CD14-positive monocyte (primary cell): ENCODE measurements at regions not wholly inside any gene's neighbourhood (a gene's known extent, or its start where the extent isn't known, plus 50 kb on each side); places are given as distances from the start of the nearest gene placed in this dataset.

Experiments used
- DNase-seq, 3 donors: peaks; one replicate each; pipeline ENCODE4 v3.0.0-alpha.2; 2011 to 2022
- H2AFZ ChIP-seq: 2 replicates; pipeline ENCODE4 v1.6.0; 2012; ENCODE audit warnings: mild to moderate bottlenecking, low read depth, low read length, inconsistent platforms; ENCODE audit not compliant: insufficient read depth, poor library complexity, severe bottlenecking
- H3K27ac ChIP-seq, 2 donors: 1 replicate in 1 of 2; 2 replicates in 1 of 2; pipeline ENCODE4 v1.5.1; 2012 to 2013; ENCODE audit warnings: low read length in 2 of 2, control low read depth in 1 of 2, inconsistent platforms in 1 of 2, low read depth in 1 of 2, mild to moderate bottlenecking in 1 of 2
- H3K27me3 ChIP-seq, 2 donors: one replicate each; pipeline versions ENCODE4 v1.6.0 to v1.6.1; 2011 to 2013; ENCODE audit warnings: low read length in 2 of 2; ENCODE audit not compliant: control insufficient read depth in 2 of 2, insufficient read depth in 2 of 2
- H3K36me3 ChIP-seq, 2 donors: replicated peaks in 1 of 2; 1 replicate in 1 of 2; 2 replicates in 1 of 2; pipeline versions ENCODE4 v1.5.1 to v1.6.1; 2012 to 2013; ENCODE audit warnings: low read length in 2 of 2, control low read depth in 1 of 2, inconsistent platforms in 1 of 2, mild to moderate bottlenecking in 1 of 2; ENCODE audit not compliant: insufficient read depth in 2 of 2, control insufficient read depth in 1 of 2
- H3K4me1 ChIP-seq, 2 donors: 1 replicate in 1 of 2; 2 replicates in 1 of 2; pipeline versions ENCODE4 v1.5.1 to v1.6.1; 2012 to 2013; ENCODE audit warnings: low read length in 2 of 2, control low read depth in 1 of 2, inconsistent platforms in 1 of 2, mild to moderate bottlenecking in 1 of 2, moderate library complexity in 1 of 2; ENCODE audit not compliant: insufficient read depth in 2 of 2, control insufficient read depth in 1 of 2
- H3K4me2 ChIP-seq: replicated peaks from 2 replicates; pipeline ENCODE3; 2012; ENCODE audit warnings: low read length, moderate library complexity, mild to moderate bottlenecking; ENCODE audit not compliant: poor library complexity, severe bottlenecking; ENCODE audit errors: extremely low read depth
- H3K4me3 ChIP-seq, 3 experiments: fragments of 200-600 bp in 1 of 3; sonication (generic) in 1 of 3; replicated peaks in 1 of 3; 1 replicate in 2 of 3; 2 replicates in 1 of 3; pipeline ENCODE4 v1.5.1; 2011 to 2013; ENCODE audit warnings: low read length in 3 of 3, mild to moderate bottlenecking in 3 of 3, control low read depth in 2 of 3, low read depth in 2 of 3, inconsistent platforms in 1 of 3, moderate library complexity in 1 of 3
- H3K79me2 ChIP-seq: 2 replicates; pipeline ENCODE4 v1.6.0; 2012; ENCODE audit warnings: mild to moderate bottlenecking, control low read depth, inconsistent platforms, low read length, moderate library complexity; ENCODE audit not compliant: insufficient read depth
- H3K9ac ChIP-seq: 2 replicates; pipeline ENCODE4 v1.6.0; 2017; ENCODE audit warnings: low read length, mild to moderate bottlenecking; ENCODE audit not compliant: insufficient read depth, poor library complexity, severe bottlenecking
- H3K9me3 ChIP-seq, 2 donors: replicated peaks in 1 of 2; 1 replicate in 1 of 2; 2 replicates in 1 of 2; pipeline versions ENCODE4 v1.5.1 to v1.6.1; 2012 to 2013; ENCODE audit warnings: low read length in 2 of 2, control low read depth in 1 of 2; ENCODE audit not compliant: control insufficient read depth in 1 of 2, insufficient read depth in 1 of 2
- H4K20me1 ChIP-seq: 2 replicates; pipeline ENCODE4 v1.6.0; 2012; ENCODE audit warnings: mild to moderate bottlenecking, low read length, control low read depth, moderate library complexity; ENCODE audit not compliant: insufficient read depth
- H3K27ac Mint-ChIP-seq, 7 donors: one replicate each; pipeline ENCODE4 v1.8.0; 2020; ENCODE audit warnings: mild to moderate bottlenecking in 7 of 7, mixed read lengths in 7 of 7, moderate library complexity in 6 of 7, inconsistent platforms in 2 of 7
- H3K27me3 Mint-ChIP-seq, 3 donors: one replicate each; pipeline ENCODE4 v1.8.0; 2021 to 2022; ENCODE audit warnings: low read depth in 3 of 3, mild to moderate bottlenecking in 3 of 3, mixed read lengths in 3 of 3, moderate library complexity in 3 of 3, inconsistent platforms in 1 of 3
- H3K36me3 Mint-ChIP-seq, 2 donors: one replicate each; pipeline ENCODE4 v1.8.0; 2020; ENCODE audit warnings: mixed read lengths in 2 of 2, inconsistent platforms in 1 of 2, mild to moderate bottlenecking in 1 of 2
- H3K4me1 Mint-ChIP-seq: one replicate; pipeline ENCODE4 v1.8.0; 2020; ENCODE audit warnings: mild to moderate bottlenecking, mixed read lengths
- H3K4me3 Mint-ChIP-seq, 2 donors: one replicate each; pipeline ENCODE4 v1.8.0; 2020; ENCODE audit warnings: mild to moderate bottlenecking in 2 of 2, mixed read lengths in 2 of 2, moderate library complexity in 1 of 2
- H3K9me3 Mint-ChIP-seq, 7 donors: one replicate each; pipeline ENCODE4 v1.8.0; 2020 to 2022; ENCODE audit warnings: mixed read lengths in 7 of 7, mild to moderate bottlenecking in 6 of 7, moderate library complexity in 6 of 7, inconsistent platforms in 2 of 7
- WGBS: methylation state at CpG from one replicate; pipeline ENCODE4 v1.1.5; 2013; ENCODE audit warnings: missing lambda C conversion rate; ENCODE audit not compliant: insufficient coverage; 5-methylcytosine and 5-hydroxymethylcytosine counted together
- intact Hi-C, 2 donors: fragments of 100-400 bp; cut with micrococcal nuclease; formaldehyde crosslinking; loops; one replicate each; pipeline versions ENCODE4 v1.15.0 to v1.15.1; 2023
- TF ChIP-seq, protein P1 (sequence below): fragments of 200-600 bp; IDR thresholded peaks from one replicate; pipeline ENCODE4 v1.8.0; 2022; ENCODE audit warnings: antibody characterized with exemption, mild to moderate bottlenecking

DNA sequence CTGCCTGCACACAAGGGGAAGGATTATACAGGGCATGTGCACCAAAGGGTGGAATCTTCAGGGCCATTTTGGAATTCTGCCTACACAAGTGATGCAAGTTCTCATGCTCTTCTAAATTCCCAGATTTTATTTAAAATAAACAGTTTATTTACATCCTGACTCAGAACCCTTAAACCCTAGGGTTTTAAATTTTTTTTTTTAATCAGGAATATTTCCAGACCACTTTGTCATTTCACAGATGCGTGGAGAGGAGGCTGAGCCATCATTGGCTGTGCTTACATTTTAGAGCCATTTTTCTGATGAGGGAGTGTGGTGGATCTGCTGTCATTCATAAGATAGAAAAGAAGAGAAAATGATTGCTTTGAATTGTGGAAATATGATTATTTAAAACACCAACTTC is 65.2 kb upstream of the MNS1 start:
- no peak overlapping the region for H3K4me3 Mint-ChIP-seq
- Histone ChIP-seq H4K20me1 (no peaks in the 10 kb centered on the region), H3K9ac (no peak overlapping the region), H2AFZ (no peak overlapping the region), H3K79me2 (no peaks in the 10 kb centered on the region), H3K36me3 (no peaks in the 10 kb centered on the region), H3K4me2 (no peak overlapping the region), H3K9me3 (no peaks in the 10 kb centered on the region), H3K4me1 (no peaks in the 10 kb centered on the region), H3K4me3 (no peak overlapping the region), H3K27me3 (no peaks in the 10 kb centered on the region), H3K27ac (no peak overlapping the region)
- no peak for DNase-seq
- no peaks in the 10 kb centered on the region for H3K27me3 Mint-ChIP-seq
- H3K27ac Mint-ChIP-seq = no peak overlapping the region
- no CpG with 5 or more reads among the region's 1 CpG for WGBS
- TF ChIP-seq, protein P1, sequence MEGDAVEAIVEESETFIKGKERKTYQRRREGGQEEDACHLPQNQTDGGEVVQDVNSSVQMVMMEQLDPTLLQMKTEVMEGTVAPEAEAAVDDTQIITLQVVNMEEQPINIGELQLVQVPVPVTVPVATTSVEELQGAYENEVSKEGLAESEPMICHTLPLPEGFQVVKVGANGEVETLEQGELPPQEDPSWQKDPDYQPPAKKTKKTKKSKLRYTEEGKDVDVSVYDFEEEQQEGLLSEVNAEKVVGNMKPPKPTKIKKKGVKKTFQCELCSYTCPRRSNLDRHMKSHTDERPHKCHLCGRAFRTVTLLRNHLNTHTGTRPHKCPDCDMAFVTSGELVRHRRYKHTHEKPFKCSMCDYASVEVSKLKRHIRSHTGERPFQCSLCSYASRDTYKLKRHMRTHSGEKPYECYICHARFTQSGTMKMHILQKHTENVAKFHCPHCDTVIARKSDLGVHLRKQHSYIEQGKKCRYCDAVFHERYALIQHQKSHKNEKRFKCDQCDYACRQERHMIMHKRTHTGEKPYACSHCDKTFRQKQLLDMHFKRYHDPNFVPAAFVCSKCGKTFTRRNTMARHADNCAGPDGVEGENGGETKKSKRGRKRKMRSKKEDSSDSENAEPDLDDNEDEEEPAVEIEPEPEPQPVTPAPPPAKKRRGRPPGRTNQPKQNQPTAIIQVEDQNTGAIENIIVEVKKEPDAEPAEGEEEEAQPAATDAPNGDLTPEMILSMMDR = no peak
- H3K36me3 Mint-ChIP-seq = no peaks in the 10 kb centered on the region
- H3K9me3 Mint-ChIP-seq = peaks cover 0 to 3% (median 0%) of the 10 kb centered on the region in 7 donors
- H3K4me1 Mint-ChIP-seq = no peaks in the 10 kb centered on the region
- intact Hi-C loops = no loop called here

DNA sequence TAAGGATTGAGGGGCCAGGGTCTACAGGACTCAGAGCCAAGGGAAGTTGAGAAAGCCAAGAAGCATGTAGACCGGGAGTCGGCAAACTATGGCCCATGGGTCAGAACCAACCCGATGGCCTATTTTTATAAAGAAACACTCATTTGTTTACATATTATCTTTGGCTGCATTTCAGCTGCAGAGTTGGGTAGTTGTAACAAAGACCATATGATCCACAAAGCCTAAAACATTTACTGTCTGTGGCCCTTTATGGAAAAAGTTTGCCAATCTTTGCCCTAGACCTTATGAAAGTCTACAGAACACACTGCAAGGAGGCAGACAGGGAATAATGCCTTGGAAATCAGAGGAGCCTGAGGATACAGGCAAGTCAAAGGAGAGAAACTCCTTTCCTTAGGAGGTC is 63.2 kb upstream of the MNS1 start:
- H3K79me2 ChIP-seq = no peaks in the 10 kb centered on the region
- Mint-ChIP-seq H3K27me3 (no peaks in the 10 kb centered on the region), H3K4me3 (no peak overlapping the region), H3K36me3 (no peaks in the 10 kb centered on the region), H3K9me3 (peaks cover 0 to 3% (median 0%) of the 10 kb centered on the region in 7 donors), H3K27ac (no peak overlapping the region), H3K4me1 (no peaks in the 10 kb centered on the region)
- TF ChIP-seq, protein P1 = no peak
- H3K36me3 ChIP-seq = no peaks in the 10 kb centered on the region
- H3K9me3 ChIP-seq = no peaks in the 10 kb centered on the region
- no peak overlapping the region for H3K4me2 ChIP-seq
- no peak overlapping the region for H2AFZ ChIP-seq
- H3K27me3 ChIP-seq = no peaks in the 10 kb centered on the region
- H3K27ac ChIP-seq = no peak overlapping the region
- no CpG with 5 or more reads among the region's 3 CpGs for WGBS
- no peaks in the 10 kb centered on the region for H3K4me1 ChIP-seq
- H4K20me1 ChIP-seq = no peaks in the 10 kb centered on the region
- intact Hi-C loops = no loop called here
- no peak for DNase-seq
- H3K4me3 ChIP-seq = no peak overlapping the region
- H3K9ac ChIP-seq = no peak overlapping the region
